ENCODE measurements at regions not wholly inside any gene's neighbourhood (a gene's known extent, or its start where the extent isn't known, plus 50 kb on each side); places are given as distances from the start of the nearest gene placed in this dataset.
"Not testable (repeated sequence)": the region's sequence is repeated elsewhere in the genome, so short reads cannot be mapped to it uniquely, and the experiment has no call there.

- no peak for DNase-seq
Measured at GRCh38 chr10:2519139-2519538, 548.2 kb upstream of the PFKP start.

- DNase-seq, result peak; percentile 8
Measured at GRCh38 chr10:2509081-2509531, 558.2 kb upstream of the PFKP start.

DNA sequence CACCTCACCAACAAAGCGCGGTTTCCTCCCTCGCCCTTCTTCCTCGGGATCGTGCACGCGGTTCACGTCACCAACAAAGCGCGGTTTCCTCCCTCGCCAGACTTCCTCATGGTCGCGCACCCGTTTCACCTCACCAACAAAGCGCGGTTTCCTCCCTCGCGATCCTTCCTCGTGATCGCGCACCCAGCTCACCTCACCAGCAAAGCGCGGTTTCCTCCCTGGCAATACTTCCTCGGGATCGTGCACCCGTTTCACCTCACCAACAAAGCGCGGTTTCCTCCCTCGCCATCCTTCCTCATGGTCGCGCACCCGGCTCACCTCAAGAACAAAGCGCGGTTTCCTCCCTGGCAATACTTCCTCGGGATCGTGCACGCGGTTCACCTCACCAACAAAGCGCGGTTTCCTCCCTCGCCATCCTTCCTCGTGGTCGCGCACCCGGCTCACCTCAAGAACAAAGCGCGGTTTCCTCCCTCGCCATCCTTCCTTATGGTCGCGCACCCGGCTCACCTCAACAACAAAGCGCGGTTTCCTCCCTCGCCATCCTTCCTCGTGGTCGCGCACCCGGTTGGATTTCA, 565.9 kb upstream of the PFKP start:
- DNase-seq, result not testable (repeated sequence)

- DNase-seq, result no peak
Measured at GRCh38 chr10:2494399-2494798, 572.9 kb upstream of the PFKP start.

GRCh38 chr10:2488446-2489005, 578.8 kb upstream of the PFKP start:
- DNase-seq, result no peak

- no peak for DNase-seq
Measured at GRCh38 chr10:2487921-2488320, 579.4 kb upstream of the PFKP start.

GRCh38 chr10:2478656-2479055, 588.7 kb upstream of the PFKP start:
- no peak for DNase-seq

- no peak for DNase-seq
Measured at GRCh38 chr10:2476812-2477553, 590.4 kb upstream of the PFKP start.

- DNase-seq, result peak; percentile 26
Measured at GRCh38 chr10:2476218-2476811, 591.0 kb upstream of the PFKP start.

DNA sequence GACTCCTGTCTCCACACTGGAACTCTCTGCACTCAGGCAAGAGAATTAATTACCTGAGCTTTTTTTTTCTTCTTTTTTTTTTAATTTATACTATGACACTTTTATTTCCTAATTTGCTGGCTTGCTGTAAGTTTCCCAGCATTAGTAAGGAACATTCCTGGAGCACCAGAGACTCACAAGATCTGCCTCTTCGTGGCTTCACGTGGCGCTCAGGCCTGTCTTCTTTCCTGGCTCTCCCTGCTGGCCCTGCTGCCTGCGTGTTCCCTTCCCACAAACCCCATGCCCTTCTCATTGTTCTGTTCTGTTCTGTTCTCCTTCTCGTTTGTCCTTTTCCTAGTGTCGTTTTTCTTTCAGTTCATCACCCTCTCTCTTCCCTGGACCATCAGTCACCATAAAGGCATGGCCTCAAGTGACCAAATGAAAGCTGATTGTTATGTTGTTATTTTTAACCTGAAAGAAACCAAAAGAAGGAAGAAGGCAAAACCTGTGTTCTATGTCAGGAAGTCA, 591.6 kb upstream of the PFKP start:
- DNase-seq, result no peak

GRCh38 chr10:2471811-2472210, 595.5 kb upstream of the PFKP start:
- no peak for DNase-seq

- no peak for DNase-seq
Measured at GRCh38 chr10:2469802-2470201, 597.5 kb upstream of the PFKP start.

- no peak for DNase-seq
Measured at GRCh38 chr10:2464483-2464882, 602.9 kb upstream of the PFKP start.

GRCh38 chr10:2463316-2463715, 604.0 kb upstream of the PFKP start:
- no peak for DNase-seq

DNA sequence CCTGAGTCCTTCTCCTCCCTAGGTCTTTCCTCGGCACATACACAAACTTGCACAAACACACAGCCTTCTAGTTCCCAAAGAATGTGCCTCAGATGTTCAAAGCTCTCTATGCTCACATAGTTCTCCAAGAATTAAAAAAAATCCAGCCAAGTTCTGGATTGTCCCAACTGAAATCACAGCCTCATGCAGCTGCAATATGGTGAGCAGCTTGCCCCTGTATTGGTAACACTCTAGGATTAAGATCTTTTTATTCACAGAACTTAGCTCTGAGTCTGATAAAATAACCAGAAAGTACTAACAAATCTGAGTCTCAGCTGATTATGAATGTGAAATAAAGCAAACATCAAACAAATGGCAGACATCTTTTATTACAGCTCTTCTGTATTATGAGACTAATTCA, 604.8 kb upstream of the PFKP start:
- no peak for DNase-seq

DNA sequence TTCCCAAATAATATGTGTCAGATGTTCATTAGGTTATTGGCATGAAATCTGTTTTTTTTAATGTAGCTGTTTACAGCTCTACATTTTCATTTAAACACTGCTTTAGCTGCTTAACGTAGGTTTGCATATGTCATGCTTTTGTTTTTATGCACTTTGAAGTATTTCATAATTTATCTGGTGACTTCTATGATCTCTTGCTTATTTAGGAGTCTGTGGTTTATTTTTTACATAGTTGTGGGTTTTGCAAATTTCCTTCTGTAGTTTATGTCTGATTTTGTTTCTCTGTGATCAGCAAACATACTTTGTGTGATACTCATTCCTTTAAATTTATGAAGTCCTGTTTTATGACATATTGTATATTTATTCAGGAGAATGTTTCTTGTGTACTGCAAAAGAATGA, 606.5 kb upstream of the PFKP start:
- DNase-seq, result no peak

- no peak for DNase-seq
Measured at GRCh38 chr10:2459713-2460112, 607.6 kb upstream of the PFKP start.

DNA sequence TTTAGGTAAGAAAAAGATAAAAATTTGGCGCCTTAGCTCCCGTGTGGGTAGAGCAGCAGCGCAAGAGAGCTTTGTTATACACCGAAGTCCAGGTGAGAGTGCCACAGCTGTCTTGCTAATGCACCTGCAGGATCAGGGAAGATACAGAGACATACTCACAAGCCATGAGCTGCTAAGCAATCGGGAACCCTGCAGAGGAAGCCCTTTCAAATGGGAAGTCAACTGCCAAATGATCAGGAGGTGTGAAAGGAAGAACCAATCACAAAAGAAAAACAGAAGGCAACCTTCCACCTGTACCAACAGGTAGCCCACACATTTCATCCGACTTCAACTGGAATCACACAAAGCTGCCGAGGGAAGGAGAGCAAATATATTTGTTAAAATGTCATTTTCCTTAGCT, 610.5 kb upstream of the PFKP start:
- DNase-seq, result no peak

GRCh38 chr10:2445370-2445769, 622.0 kb upstream of the PFKP start:
- DNase-seq, result no peak

DNA sequence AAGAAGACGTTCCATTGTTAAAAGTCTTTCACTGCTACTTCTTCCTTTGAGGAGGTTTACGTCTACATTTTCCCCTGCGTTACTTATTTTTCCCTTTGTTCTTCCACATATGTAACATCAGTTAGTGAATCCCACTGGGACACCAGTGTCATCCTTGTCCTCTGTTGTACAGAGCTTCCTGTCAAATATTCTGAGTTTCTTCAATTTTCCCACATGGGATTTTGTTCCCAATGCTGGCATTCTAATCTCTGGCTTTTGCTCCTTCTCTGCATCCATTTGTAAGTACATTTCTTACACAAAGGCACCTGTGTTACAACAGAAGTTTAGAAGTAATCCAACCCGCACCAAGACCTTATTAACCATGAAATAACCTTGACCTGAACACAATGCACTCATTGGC, 627.4 kb upstream of the PFKP start:
- no peak for DNase-seq

DNA sequence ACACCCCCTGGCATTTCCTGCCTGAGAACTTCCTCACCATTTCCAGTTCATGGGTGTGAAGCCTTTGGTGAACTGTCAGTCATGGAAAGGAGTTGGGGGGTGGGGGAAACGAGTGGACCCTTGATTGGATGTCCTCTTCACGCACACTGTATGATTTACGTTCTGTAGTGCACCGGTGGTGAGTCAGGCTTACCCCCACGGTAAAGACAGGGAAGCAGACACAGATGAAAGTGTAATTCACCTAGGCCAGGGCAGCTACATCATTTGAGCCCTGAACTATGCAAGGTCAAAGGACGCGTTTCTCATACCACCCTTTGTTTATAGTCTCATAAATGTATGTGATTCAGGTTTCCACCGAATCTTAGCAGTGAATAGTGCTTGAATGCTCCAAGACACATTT, 628.3 kb upstream of the PFKP start:
- no peak for DNase-seq

GRCh38 chr10:2438248-2438939, 629.0 kb upstream of the PFKP start:
- DNase-seq, result no peak

- DNase-seq, result no peak
Measured at GRCh38 chr10:2436933-2437332, 630.4 kb upstream of the PFKP start.

Measured in hindlimb muscle (tissue), 1 donor.